CD4-positive, alpha-beta T cell (primary cell): ENCODE measurements at regions not wholly inside any gene's neighbourhood (a gene's known extent, or its start where the extent isn't known, plus 50 kb on each side); places are given as distances from the start of the nearest gene placed in this dataset.

Experiments used
- ATAC-seq: fragments of 200-7000 bp; cut with Tn5 transposase; one replicate; pipeline ENCODE4 v1.10.0; 2022; ENCODE audit warnings: mild to moderate bottlenecking; ENCODE audit not compliant: poor library complexity
- CTCF ChIA-PET: fragments of 350-600 bp; sonication (Branson Sonifier 250); formaldehyde crosslinking; loops from one replicate; lab custom pipeline; 2021; ENCODE audit warnings: antibody characterized with exemption, inconsistent platforms; lab: Charles Lee
- POLR2A ChIA-PET: fragments of 350-600 bp; sonication (Branson Sonifier 250); formaldehyde crosslinking; loops from one replicate; lab custom pipeline; 2021; ENCODE audit warnings: antibody characterized with exemption, inconsistent platforms; lab: Charles Lee
- DNase-seq, 14 experiments: peaks; one replicate each; pipeline ENCODE4 v3.0.0-alpha.2; 2013 to 2020; ENCODE audit warnings: mixed read lengths in 2 of 14
- H3K27ac ChIP-seq, 2 donors: one replicate each; pipeline versions ENCODE4 v1.5.1 to v1.7.0; 2013; ENCODE audit warnings: low read length in 2 of 2, low read depth in 1 of 2, mild to moderate bottlenecking in 1 of 2
- H3K27me3 ChIP-seq, 2 experiments: 1 replicate in 1 of 2; 2 replicates in 1 of 2; pipeline versions ENCODE4 v1.6.1 to v1.7.0; 2013; ENCODE audit warnings: low read length in 2 of 2, control low read depth in 1 of 2, mild to moderate bottlenecking in 1 of 2, moderate library complexity in 1 of 2; ENCODE audit not compliant: insufficient read depth in 2 of 2, control insufficient read depth in 1 of 2
- H3K36me3 ChIP-seq: one replicate; pipeline ENCODE4 v1.6.1; 2013; ENCODE audit warnings: low read length, control low read depth; ENCODE audit not compliant: insufficient read depth
- H3K4me1 ChIP-seq: one replicate; pipeline ENCODE4 v1.6.1; 2013; ENCODE audit warnings: low read length, control low read depth; ENCODE audit not compliant: insufficient read depth
- H3K4me3 ChIP-seq: one replicate; pipeline ENCODE4 v1.5.1; 2013; ENCODE audit warnings: mild to moderate bottlenecking, low read length, moderate library complexity
- H3K9me3 ChIP-seq, 2 experiments: 1 replicate in 1 of 2; 2 replicates in 1 of 2; pipeline versions ENCODE4 v1.6.1 to v1.7.0; 2013; ENCODE audit warnings: low read length in 2 of 2, mild to moderate bottlenecking in 2 of 2, control low read depth in 1 of 2, moderate library complexity in 1 of 2; ENCODE audit not compliant: control insufficient read depth in 1 of 2, insufficient read depth in 1 of 2
- H3K27ac Mint-ChIP-seq: one replicate; pipeline ENCODE4 v1.8.0; 2020; ENCODE audit warnings: mixed read lengths
- H3K27me3 Mint-ChIP-seq: one replicate; pipeline ENCODE4 v1.8.0; 2021; ENCODE audit warnings: mixed read lengths
- H3K36me3 Mint-ChIP-seq: one replicate; pipeline ENCODE4 v1.8.0; 2021; ENCODE audit warnings: low read depth, mixed read lengths
- H3K4me1 Mint-ChIP-seq: one replicate; pipeline ENCODE4 v1.8.0; 2021; ENCODE audit warnings: low read depth, mixed read lengths
- H3K4me3 Mint-ChIP-seq: one replicate; pipeline ENCODE4 v1.8.0; 2020; ENCODE audit warnings: mild to moderate bottlenecking, mixed read lengths
- H3K9me3 Mint-ChIP-seq: one replicate; pipeline ENCODE4 v1.8.0; 2020; ENCODE audit warnings: mixed read lengths
- intact Hi-C, 2 experiments: fragments of 100-400 bp; cut with DNase I in 1 of 2; cut with micrococcal nuclease in 1 of 2; formaldehyde crosslinking; loops; one replicate each; pipeline versions ENCODE4 v1.15.1 to v1.9.0; 2023 to 2025; cut with DNase I, micrococcal nuclease
- TF ChIP-seq, protein P1 (sequence below): fragments of 200-600 bp; IDR thresholded peaks from one replicate; pipeline ENCODE4 v1.8.0; 2022; ENCODE audit warnings: antibody characterized with exemption, mild to moderate bottlenecking

- CTCF ChIA-PET = no interaction called here
- Histone ChIP-seq H3K27ac (no peak overlapping the region), H3K9me3 (no peaks in the 10 kb centered on the region), H3K4me1 (no peaks in the 10 kb centered on the region), H3K36me3 (no peaks in the 10 kb centered on the region), H3K4me3 (no peak overlapping the region), H3K27me3 (no peaks in the 10 kb centered on the region)
- POLR2A ChIA-PET = no interaction called here
- Mint-ChIP-seq H3K36me3 (no peaks in the 10 kb centered on the region), H3K9me3 (no peaks in the 10 kb centered on the region), H3K4me1 (no peaks in the 10 kb centered on the region), H3K27me3 (peaks cover 6% of the 10 kb centered on the region), H3K27ac (no peak overlapping the region), H3K4me3 (no peak overlapping the region)
- TF ChIP-seq, protein P1, sequence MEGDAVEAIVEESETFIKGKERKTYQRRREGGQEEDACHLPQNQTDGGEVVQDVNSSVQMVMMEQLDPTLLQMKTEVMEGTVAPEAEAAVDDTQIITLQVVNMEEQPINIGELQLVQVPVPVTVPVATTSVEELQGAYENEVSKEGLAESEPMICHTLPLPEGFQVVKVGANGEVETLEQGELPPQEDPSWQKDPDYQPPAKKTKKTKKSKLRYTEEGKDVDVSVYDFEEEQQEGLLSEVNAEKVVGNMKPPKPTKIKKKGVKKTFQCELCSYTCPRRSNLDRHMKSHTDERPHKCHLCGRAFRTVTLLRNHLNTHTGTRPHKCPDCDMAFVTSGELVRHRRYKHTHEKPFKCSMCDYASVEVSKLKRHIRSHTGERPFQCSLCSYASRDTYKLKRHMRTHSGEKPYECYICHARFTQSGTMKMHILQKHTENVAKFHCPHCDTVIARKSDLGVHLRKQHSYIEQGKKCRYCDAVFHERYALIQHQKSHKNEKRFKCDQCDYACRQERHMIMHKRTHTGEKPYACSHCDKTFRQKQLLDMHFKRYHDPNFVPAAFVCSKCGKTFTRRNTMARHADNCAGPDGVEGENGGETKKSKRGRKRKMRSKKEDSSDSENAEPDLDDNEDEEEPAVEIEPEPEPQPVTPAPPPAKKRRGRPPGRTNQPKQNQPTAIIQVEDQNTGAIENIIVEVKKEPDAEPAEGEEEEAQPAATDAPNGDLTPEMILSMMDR = no peak
- no peak for ATAC-seq
- intact Hi-C loops = no loop called here
- no peak for DNase-seq
Measured at GRCh38 chr13:50726164-50726563, 117.3 kb downstream of the DLEU7 start.

DNA sequence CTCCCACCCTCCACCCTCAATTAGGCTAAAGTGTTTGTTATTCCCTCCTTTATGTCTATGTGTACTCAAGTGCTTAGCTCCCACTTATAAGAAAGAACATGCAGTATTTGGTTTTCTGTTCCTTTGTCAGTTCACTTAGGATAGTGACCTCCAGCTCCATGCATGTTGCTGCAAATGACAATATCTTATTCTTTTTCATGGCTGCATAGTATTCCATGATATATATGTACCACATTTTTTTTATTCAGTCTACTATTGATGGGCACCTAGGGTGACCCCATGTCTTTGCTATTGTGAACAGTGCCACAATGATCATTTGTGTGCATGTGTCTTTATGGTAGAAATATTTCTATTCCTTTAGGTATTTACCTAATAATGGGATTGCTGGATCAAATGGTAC, 114.3 kb downstream of the DLEU7 start:
- ATAC-seq (no peak), DNase-seq (no peak)
- no peak overlapping the region for H3K4me3 ChIP-seq
- peaks cover 6% of the 10 kb centered on the region for H3K4me1 Mint-ChIP-seq
- ChIA-PET CTCF (no interaction called here), POLR2A (no interaction called here)
- H3K4me3 Mint-ChIP-seq = no peak overlapping the region
- H3K27me3 ChIP-seq = no peaks in the 10 kb centered on the region
- TF ChIP-seq, protein P1 = no peak
- H3K27ac ChIP-seq = no peak overlapping the region
- intact Hi-C loops = no loop called here
- H3K27ac Mint-ChIP-seq = no peak overlapping the region
- H3K9me3 ChIP-seq = no peaks in the 10 kb centered on the region
- peaks cover 6% of the 10 kb centered on the region for H3K27me3 Mint-ChIP-seq
- no peaks in the 10 kb centered on the region for H3K9me3 Mint-ChIP-seq
- H3K4me1 ChIP-seq = no peaks in the 10 kb centered on the region
- no peaks in the 10 kb centered on the region for H3K36me3 ChIP-seq
- no peaks in the 10 kb centered on the region for H3K36me3 Mint-ChIP-seq

DNA sequence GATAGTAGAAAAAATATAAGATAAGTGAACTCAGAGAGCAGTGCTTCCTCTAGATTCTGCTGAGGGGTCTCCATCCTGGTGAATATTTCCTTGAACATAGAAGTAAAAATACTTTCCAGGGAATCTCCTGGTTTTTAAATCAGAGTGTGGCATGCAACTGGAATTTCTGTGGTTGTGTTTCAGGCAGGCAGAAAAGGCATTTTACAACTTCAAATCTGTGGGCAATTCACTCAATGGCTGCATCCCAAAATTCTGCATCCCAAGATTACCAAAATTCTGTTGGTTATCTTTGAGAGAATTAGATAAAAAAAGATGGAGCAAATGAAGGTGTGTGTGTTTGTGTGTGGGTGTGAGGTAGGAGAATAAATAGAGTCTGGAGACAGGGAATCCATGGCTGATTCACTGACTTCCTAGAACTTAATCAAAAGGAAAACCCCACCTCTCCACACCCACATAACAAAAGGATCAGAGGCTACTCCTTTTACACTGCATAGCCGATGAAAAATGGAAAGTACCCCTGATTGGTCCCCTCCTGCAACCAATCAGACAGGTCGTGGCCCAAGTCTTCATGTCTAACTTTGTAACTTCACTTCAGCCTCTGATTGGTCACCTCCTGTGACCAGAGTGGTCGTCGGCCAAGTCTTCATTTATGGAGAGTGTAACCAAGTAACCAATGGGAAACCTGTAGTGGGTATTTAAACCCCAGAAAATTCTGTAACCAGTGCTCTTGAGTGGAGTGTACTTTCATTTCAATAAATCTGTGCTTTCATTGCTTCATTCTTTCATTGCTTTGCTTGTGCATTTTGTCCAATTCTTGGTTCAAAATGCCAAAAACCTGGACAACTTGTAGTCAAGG, 112.8 kb downstream of the DLEU7 start:
- CTCF ChIA-PET = no interaction called here
- Histone ChIP-seq H3K4me1 (no peaks in the 10 kb centered on the region), H3K36me3 (no peaks in the 10 kb centered on the region), H3K27me3 (no peaks in the 10 kb centered on the region), H3K27ac (no peak overlapping the region), H3K4me3 (no peak overlapping the region), H3K9me3 (no peaks in the 10 kb centered on the region)
- Mint-ChIP-seq H3K27me3 (peaks cover 6% of the 10 kb centered on the region), H3K4me3 (no peak overlapping the region), H3K36me3 (no peaks in the 10 kb centered on the region), H3K4me1 (peaks cover 6% of the 10 kb centered on the region), H3K9me3 (no peaks in the 10 kb centered on the region), H3K27ac (no peak overlapping the region)
- TF ChIP-seq, protein P1 = no peak
- intact Hi-C loops = no loop called here
- ATAC-seq = no peak
- DNase-seq = no peak
- POLR2A ChIA-PET = no interaction called here
